Lower leg skin (tissue), 4 donors: ENCODE measurements at regions not wholly inside any gene's neighbourhood (a gene's known extent, or its start where the extent isn't known, plus 50 kb on each side); places are given as distances from the start of the nearest gene placed in this dataset.

ENCODE experiments used
- DNase-seq, 2 donors: peaks; one replicate each; pipeline ENCODE4 v3.0.0-alpha.2; 2019; ENCODE audit warnings: low spot score in 2 of 2
- H3K4me3 ChIP-seq: fragments of 200-600 bp; sonication (generic); 2 replicates; pipeline ENCODE4 v1.5.1; 2017; ENCODE audit warnings: mild to moderate bottlenecking, low read depth; ENCODE audit not compliant: poor library complexity, severe bottlenecking
- POLR2A ChIP-seq, 2 donors: fragments of 450-650 bp; IDR thresholded peaks; one replicate each; pipeline ENCODE4 v1.6.1; 2016 to 2017; ENCODE audit warnings: antibody characterized with exemption in 2 of 2, mild to moderate bottlenecking in 1 of 2, moderate library complexity in 1 of 2
- WGBS, 2 donors: methylation state at CpG; one replicate each; pipeline ENCODE4 v1.1.5; 2018; 5-methylcytosine and 5-hydroxymethylcytosine counted together
- intact Hi-C: fragments of 100-400 bp; cut with DNase I; formaldehyde crosslinking; loops from one replicate; pipeline ENCODE4 v1.15.0; 2023; ENCODE audit warnings: low total_unique reads
- TF ChIP-seq, protein P1 (sequence below), 3 donors: fragments of 450-650 bp; IDR thresholded peaks; one replicate each; pipeline ENCODE4 v1.5.1; 2016; ENCODE audit warnings: antibody characterized with exemption in 3 of 3, mild to moderate bottlenecking in 3 of 3, moderate library complexity in 2 of 3

DNA sequence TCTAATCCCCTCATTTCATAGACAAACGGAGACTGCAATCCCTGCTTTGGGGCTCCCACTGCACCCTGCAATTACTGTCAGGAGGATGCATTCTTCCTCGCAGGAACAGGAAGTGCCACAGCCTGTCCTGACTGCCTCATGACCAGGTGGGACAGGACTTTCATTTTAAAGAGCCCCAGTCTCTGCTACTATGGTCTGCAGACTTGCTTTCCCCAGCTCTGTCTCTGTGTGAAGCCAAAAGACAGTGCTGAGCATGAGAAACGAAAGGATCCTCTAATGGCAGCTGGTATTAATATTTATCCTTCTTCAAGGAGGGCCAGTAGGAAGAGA lies 60.0 kb upstream of the PNMA1 start:
- no peak for DNase-seq
- WGBS, 2 donors = 48 to 60% methylated on average over 3 of the region's 3 CpGs
- TF ChIP-seq, protein P1, sequence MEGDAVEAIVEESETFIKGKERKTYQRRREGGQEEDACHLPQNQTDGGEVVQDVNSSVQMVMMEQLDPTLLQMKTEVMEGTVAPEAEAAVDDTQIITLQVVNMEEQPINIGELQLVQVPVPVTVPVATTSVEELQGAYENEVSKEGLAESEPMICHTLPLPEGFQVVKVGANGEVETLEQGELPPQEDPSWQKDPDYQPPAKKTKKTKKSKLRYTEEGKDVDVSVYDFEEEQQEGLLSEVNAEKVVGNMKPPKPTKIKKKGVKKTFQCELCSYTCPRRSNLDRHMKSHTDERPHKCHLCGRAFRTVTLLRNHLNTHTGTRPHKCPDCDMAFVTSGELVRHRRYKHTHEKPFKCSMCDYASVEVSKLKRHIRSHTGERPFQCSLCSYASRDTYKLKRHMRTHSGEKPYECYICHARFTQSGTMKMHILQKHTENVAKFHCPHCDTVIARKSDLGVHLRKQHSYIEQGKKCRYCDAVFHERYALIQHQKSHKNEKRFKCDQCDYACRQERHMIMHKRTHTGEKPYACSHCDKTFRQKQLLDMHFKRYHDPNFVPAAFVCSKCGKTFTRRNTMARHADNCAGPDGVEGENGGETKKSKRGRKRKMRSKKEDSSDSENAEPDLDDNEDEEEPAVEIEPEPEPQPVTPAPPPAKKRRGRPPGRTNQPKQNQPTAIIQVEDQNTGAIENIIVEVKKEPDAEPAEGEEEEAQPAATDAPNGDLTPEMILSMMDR (IDR thresholded peaks at IDR 0.05) = no peak
- TF ChIP-seq POLR2A (IDR thresholded peaks at IDR 0.05) = no peak
- no peak overlapping the region for H3K4me3 ChIP-seq
- intact Hi-C loops = no loop called here

GRCh38 chr14:73773441-73774240 lies 59.5 kb upstream of the PNMA1 start:
- 85 to 87% methylated on average over 11 of the region's 11 CpGs for WGBS, 2 donors
- TF ChIP-seq, protein P1 (IDR thresholded peaks at IDR 0.05) = no peak
- TF ChIP-seq POLR2A (IDR thresholded peaks at IDR 0.05) = no peak
- H3K4me3 ChIP-seq = no peak overlapping the region
- intact Hi-C loops = no loop called here
- no peak for DNase-seq

- no peak for DNase-seq
- 12 to 17% methylated on average over 7 of the region's 7 CpGs for WGBS, 2 donors
- intact Hi-C loops = no loop called here
- no peak overlapping the region for H3K4me3 ChIP-seq
- TF ChIP-seq, protein P1 (IDR thresholded peaks at IDR 0.05) = peak in 1 of 3 donors; percentile 71
- no peak for TF ChIP-seq POLR2A (IDR thresholded peaks at IDR 0.05)
Observed at GRCh38 chr14:73771848-73772638, 57.9 kb upstream of the PNMA1 start.

DNA sequence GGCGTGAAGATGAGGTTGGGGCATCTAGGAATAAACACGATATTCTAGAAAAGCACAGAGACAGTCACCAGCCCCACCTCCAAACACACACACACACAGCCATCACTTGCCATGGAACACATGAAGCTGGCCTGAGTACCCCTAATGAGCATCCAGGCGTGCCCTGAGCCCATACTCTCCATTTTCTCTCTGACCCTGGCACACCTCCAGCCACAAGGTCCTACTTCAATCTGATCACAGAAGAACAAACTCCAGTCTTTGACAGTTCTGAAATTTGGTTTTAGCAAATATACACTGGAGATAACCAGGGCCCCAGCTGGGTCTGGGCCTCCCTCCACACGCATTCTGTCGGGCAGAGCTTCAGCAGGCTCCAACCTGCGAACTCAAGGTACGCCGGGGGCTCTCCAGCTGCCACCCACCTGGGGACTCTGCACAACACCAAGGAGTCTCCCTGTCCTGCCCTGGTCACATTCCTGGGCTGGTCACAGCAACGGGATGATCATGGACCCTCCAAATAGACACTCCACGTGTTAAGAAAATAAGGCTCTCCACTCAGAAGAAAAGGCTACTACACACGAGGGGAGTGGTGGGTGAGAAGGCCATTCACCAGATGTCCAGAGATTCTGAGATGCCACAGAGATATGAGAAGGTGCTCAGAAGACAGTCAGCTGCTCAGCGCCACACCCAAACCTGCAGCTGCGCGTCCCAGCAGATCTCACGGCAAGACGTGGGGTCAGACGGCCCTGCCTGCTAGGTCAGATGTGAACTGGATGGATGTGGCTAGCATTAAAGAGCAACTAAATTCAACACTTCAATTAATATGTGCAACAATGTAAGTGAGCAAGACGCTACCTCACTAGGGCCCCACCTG lies 57.0 kb upstream of the PNMA1 start:
- WGBS, 2 donors = 53 to 54% methylated on average over 18 of the region's 18 CpGs
- DNase-seq = no peak
- intact Hi-C loops = no loop called here
- TF ChIP-seq POLR2A (IDR thresholded peaks at IDR 0.05) = no peak
- TF ChIP-seq, protein P1 (IDR thresholded peaks at IDR 0.05) = no peak
- no peak overlapping the region for H3K4me3 ChIP-seq

- TF ChIP-seq, protein P1 (IDR thresholded peaks at IDR 0.05) = no peak
- no peak for TF ChIP-seq POLR2A (IDR thresholded peaks at IDR 0.05)
- intact Hi-C loops = no loop called here
- WGBS, 2 donors = 89 to 90% methylated on average over 4 of the region's 4 CpGs
- no peak for DNase-seq
- no peak overlapping the region for H3K4me3 ChIP-seq
Observed at GRCh38 chr14:73768107-73768506, 53.9 kb upstream of the PNMA1 start.
